Erythroblast (primary cell): ENCODE measurements at regions not wholly inside any gene's neighbourhood (a gene's known extent, or its start where the extent isn't known, plus 50 kb on each side); places are given as distances from the start of the nearest gene placed in this dataset.

ENCODE experiments used
- GATA1 ChIP-seq: IDR thresholded peaks from 2 replicates; pipeline ENCODE4 v1.6.1; 2011; ENCODE audit warnings: low read depth, mild to moderate bottlenecking, control low read depth, low read length, moderate library complexity
- POLR2A ChIP-seq: IDR thresholded peaks from 2 replicates; pipeline ENCODE4 v1.6.1; 2011; ENCODE audit warnings: mild to moderate bottlenecking, low read length

DNA sequence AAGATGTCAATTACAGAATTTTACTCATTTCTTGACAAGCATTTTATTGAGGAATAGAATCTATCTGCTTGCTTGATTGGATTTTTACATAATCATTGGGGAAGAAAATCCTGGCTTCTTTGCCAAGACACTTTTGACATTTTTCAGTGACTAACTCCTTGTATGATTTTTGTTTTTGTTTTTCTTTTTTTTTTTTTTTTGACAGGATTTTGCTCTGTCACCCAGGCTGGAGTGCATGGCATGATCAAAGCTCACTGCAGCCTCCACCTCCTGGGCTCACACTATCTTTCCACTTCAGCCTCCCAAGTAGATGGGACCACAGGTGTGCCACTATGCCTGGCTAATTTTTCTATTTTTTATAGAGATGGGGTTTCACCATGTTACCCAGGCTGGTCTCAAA, 672.3 kb upstream of the RGMB start:
- TF ChIP-seq POLR2A: no peak
- TF ChIP-seq GATA1: no peak
